ENCODE measurements at regions not wholly inside any gene's neighbourhood (a gene's known extent, or its start where the extent isn't known, plus 50 kb on each side); places are given as distances from the start of the nearest gene placed in this dataset.

GRCh38 chr18:65257149-65257548 lies 493.7 kb upstream of the CDH7 start:
- TF ChIP-seq, protein P1, sequence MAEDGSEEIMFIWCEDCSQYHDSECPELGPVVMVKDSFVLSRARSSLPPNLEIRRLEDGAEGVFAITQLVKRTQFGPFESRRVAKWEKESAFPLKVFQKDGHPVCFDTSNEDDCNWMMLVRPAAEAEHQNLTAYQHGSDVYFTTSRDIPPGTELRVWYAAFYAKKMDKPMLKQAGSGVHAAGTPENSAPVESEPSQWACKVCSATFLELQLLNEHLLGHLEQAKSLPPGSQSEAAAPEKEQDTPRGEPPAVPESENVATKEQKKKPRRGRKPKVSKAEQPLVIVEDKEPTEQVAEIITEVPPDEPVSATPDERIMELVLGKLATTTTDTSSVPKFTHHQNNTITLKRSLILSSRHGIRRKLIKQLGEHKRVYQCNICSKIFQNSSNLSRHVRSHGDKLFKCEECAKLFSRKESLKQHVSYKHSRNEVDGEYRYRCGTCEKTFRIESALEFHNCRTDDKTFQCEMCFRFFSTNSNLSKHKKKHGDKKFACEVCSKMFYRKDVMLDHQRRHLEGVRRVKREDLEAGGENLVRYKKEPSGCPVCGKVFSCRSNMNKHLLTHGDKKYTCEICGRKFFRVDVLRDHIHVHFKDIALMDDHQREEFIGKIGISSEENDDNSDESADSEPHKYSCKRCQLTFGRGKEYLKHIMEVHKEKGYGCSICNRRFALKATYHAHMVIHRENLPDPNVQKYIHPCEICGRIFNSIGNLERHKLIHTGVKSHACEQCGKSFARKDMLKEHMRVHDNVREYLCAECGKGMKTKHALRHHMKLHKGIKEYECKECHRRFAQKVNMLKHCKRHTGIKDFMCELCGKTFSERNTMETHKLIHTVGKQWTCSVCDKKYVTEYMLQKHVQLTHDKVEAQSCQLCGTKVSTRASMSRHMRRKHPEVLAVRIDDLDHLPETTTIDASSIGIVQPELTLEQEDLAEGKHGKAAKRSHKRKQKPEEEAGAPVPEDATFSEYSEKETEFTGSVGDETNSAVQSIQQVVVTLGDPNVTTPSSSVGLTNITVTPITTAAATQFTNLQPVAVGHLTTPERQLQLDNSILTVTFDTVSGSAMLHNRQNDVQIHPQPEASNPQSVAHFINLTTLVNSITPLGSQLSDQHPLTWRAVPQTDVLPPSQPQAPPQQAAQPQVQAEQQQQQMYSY (CRISPR knock-in tag; IDR thresholded peaks at IDR 0.05): peak; percentile 94
- no peak for TF ChIP-seq E2F5 (CRISPR knock-in tag; IDR thresholded peaks at IDR 0.05)
- TF ChIP-seq NFE2L1 (CRISPR knock-in tag; IDR thresholded peaks at IDR 0.05): no peak
- DNase-seq (ENCODE audit: low spot score) (no peak), ATAC-seq (peak; percentile 96)
- ChIA-PET POLR2A (no interaction called here), CTCF (interaction anchor here (0.9 to 1.6 kb wide), 3 partner anchors 50 to 182 kb away, joined by 3 to 4 read pairs (median 3); no protein-coding TSS in a partner anchor)
- Mint-ChIP-seq H3K27ac (no peak overlapping the region), H3K9me3 (no peaks in the 10 kb centered on the region), H3K4me3 (no peak overlapping the region), H3K36me3 (no peaks in the 10 kb centered on the region), H3K27me3 (ENCODE audit: low read depth) (peaks cover 66% of the 10 kb centered on the region), H3K4me1 (peaks cover 10% of the 10 kb centered on the region)

DNA sequence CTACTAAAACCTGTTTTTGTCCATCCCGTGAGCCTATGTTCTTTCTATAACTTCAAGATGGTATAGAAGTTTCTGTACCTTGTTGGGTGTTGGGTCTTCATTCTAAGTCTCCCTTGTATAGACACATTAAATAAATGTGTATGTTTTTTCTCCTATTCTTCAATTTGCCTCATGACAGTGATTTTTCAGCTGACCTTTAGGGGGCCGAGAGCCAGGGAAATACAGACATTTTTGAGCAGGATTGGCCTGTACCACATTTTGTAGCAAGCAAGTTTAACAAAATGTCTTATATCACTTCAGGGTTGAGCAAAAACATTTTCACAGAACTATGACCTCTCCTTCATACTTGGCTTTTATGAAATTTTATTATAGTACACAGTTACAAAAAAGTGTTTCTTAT lies 495.4 kb upstream of the CDH7 start:
- DNase-seq (ENCODE audit: low spot score) (no peak), ATAC-seq (no peak; the same call in 1 of the 2 replicates)
- Mint-ChIP-seq H3K27me3 (ENCODE audit: low read depth) (peaks cover 69% of the 10 kb centered on the region), H3K27ac (no peak overlapping the region), H3K4me3 (no peak overlapping the region), H3K4me1 (peaks cover 10% of the 10 kb centered on the region), H3K9me3 (no peaks in the 10 kb centered on the region), H3K36me3 (no peaks in the 10 kb centered on the region)
- ChIA-PET CTCF (no interaction called here), POLR2A (no interaction called here)
- TF ChIP-seq SMAD4 (CRISPR knock-in tag; IDR thresholded peaks at IDR 0.05) (no peak), FOXK1 (CRISPR knock-in tag; IDR thresholded peaks at IDR 0.05) (no peak), NFYB (CRISPR knock-in tag; conservative IDR thresholded peaks at IDR 0.05; ENCODE audit: low read depth) (no peak), GABPB1 (CRISPR knock-in tag; IDR thresholded peaks at IDR 0.05) (no peak), STAT6 (CRISPR knock-in tag; conservative IDR thresholded peaks at IDR 0.05; ENCODE audit: low read depth) (no peak), ZBTB21 (CRISPR knock-in tag; IDR thresholded peaks at IDR 0.05; ENCODE audit: borderline replicate concordance) (no peak), IRF1 (CRISPR knock-in tag; IDR thresholded peaks at IDR 0.05) (no peak), ZNF512 (CRISPR knock-in tag; IDR thresholded peaks at IDR 0.05; ENCODE audit: borderline replicate concordance) (no peak), TP53 (CRISPR knock-in tag; IDR thresholded peaks at IDR 0.05) (no peak)
- TF ChIP-seq, protein P2, sequence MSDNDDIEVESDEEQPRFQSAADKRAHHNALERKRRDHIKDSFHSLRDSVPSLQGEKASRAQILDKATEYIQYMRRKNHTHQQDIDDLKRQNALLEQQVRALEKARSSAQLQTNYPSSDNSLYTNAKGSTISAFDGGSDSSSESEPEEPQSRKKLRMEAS (CRISPR knock-in tag; IDR thresholded peaks at IDR 0.05): no peak
- TF ChIP-seq, protein P3, sequence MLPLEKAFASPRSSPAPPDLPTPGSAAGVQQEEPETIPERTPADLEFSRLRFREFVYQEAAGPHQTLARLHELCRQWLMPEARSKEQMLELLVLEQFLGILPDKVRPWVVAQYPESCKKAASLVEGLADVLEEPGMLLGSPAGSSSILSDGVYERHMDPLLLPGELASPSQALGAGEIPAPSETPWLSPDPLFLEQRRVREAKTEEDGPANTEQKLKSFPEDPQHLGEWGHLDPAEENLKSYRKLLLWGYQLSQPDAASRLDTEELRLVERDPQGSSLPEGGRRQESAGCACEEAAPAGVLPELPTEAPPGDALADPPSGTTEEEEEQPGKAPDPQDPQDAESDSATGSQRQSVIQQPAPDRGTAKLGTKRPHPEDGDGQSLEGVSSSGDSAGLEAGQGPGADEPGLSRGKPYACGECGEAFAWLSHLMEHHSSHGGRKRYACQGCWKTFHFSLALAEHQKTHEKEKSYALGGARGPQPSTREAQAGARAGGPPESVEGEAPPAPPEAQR (CRISPR knock-in tag; IDR thresholded peaks at IDR 0.05): no peak
- TF ChIP-seq, protein P4, sequence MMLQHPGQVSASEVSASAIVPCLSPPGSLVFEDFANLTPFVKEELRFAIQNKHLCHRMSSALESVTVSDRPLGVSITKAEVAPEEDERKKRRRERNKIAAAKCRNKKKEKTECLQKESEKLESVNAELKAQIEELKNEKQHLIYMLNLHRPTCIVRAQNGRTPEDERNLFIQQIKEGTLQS (CRISPR knock-in tag; conservative IDR thresholded peaks at IDR 0.05): no peak
- TF ChIP-seq, protein P5, sequence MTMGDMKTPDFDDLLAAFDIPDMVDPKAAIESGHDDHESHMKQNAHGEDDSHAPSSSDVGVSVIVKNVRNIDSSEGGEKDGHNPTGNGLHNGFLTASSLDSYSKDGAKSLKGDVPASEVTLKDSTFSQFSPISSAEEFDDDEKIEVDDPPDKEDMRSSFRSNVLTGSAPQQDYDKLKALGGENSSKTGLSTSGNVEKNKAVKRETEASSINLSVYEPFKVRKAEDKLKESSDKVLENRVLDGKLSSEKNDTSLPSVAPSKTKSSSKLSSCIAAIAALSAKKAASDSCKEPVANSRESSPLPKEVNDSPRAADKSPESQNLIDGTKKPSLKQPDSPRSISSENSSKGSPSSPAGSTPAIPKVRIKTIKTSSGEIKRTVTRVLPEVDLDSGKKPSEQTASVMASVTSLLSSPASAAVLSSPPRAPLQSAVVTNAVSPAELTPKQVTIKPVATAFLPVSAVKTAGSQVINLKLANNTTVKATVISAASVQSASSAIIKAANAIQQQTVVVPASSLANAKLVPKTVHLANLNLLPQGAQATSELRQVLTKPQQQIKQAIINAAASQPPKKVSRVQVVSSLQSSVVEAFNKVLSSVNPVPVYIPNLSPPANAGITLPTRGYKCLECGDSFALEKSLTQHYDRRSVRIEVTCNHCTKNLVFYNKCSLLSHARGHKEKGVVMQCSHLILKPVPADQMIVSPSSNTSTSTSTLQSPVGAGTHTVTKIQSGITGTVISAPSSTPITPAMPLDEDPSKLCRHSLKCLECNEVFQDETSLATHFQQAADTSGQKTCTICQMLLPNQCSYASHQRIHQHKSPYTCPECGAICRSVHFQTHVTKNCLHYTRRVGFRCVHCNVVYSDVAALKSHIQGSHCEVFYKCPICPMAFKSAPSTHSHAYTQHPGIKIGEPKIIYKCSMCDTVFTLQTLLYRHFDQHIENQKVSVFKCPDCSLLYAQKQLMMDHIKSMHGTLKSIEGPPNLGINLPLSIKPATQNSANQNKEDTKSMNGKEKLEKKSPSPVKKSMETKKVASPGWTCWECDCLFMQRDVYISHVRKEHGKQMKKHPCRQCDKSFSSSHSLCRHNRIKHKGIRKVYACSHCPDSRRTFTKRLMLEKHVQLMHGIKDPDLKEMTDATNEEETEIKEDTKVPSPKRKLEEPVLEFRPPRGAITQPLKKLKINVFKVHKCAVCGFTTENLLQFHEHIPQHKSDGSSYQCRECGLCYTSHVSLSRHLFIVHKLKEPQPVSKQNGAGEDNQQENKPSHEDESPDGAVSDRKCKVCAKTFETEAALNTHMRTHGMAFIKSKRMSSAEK (CRISPR knock-in tag; IDR thresholded peaks at IDR 0.05; ENCODE audit: borderline replicate concordance): no peak
- TF ChIP-seq, protein P6, sequence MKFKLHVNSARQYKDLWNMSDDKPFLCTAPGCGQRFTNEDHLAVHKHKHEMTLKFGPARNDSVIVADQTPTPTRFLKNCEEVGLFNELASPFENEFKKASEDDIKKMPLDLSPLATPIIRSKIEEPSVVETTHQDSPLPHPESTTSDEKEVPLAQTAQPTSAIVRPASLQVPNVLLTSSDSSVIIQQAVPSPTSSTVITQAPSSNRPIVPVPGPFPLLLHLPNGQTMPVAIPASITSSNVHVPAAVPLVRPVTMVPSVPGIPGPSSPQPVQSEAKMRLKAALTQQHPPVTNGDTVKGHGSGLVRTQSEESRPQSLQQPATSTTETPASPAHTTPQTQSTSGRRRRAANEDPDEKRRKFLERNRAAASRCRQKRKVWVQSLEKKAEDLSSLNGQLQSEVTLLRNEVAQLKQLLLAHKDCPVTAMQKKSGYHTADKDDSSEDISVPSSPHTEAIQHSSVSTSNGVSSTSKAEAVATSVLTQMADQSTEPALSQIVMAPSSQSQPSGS (CRISPR knock-in tag; IDR thresholded peaks at IDR 0.05; ENCODE audit: borderline replicate concordance, low read depth): no peak
